SK-N-SH (cell line): ENCODE measurements at regions not wholly inside any gene's neighbourhood (a gene's known extent, or its start where the extent isn't known, plus 50 kb on each side); places are given as distances from the start of the nearest gene placed in this dataset.

Source experiments
- CTCF ChIA-PET: fragments of 300-600, 350-600 bp; formaldehyde crosslinking; extraction: SDS; loops from one replicate; lab custom pipeline; 2021; lab: Yijun Ruan, JAX
- POLR2A ChIA-PET: fragments of 350-600 bp; sonication (Branson Sonifier 250); formaldehyde crosslinking; extraction: SDS; loops from one replicate; lab custom pipeline; 2020; ENCODE audit warnings: antibody characterized with exemption, inconsistent platforms; lab: Yijun Ruan, JAX
- DNase-seq: peaks from one replicate; pipeline ENCODE4 v3.0.0; 2012
- H2AFZ ChIP-seq: fragments of 200-600 bp; sonication (generic); 2 replicates; pipeline ENCODE4 v1.8.1; 2016; ENCODE audit warnings: antibody characterized with exemption, mild to moderate bottlenecking, low read depth
- H3F3A ChIP-seq: fragments of 200-600 bp; sonication (generic); replicated peaks from 2 replicates; pipeline ENCODE3; 2016; ENCODE audit warnings: antibody characterized with exemption, mild to moderate bottlenecking; ENCODE audit not compliant: insufficient read depth
- H3K27ac ChIP-seq, 2 experiments: fragments of 200-500 bp in 1 of 2; fragments of 200-600 bp in 1 of 2; sonication (Bioruptor generic) in 1 of 2; sonication (generic), shearing (Covaris generic) in 1 of 2; 2 replicates each; pipeline versions ENCODE4 v1.5.1 to v1.6.1; 2014 to 2016; ENCODE audit warnings: low read depth in 2 of 2, inconsistent platforms in 1 of 2, low read length in 1 of 2, mild to moderate bottlenecking in 1 of 2, mixed read lengths in 1 of 2
- H3K27me3 ChIP-seq: fragments of 200-600 bp; sonication (generic), shearing (Covaris generic); 2 replicates; pipeline ENCODE4 v1.6.1; 2016; ENCODE audit warnings: mixed run types; ENCODE audit not compliant: insufficient read depth
- H3K36me3 ChIP-seq, 2 experiments: fragments of 200-500 bp in 1 of 2; fragments of 200-600 bp in 1 of 2; sonication (Bioruptor generic) in 1 of 2; sonication (generic) in 1 of 2; replicated peaks in 1 of 2; 2 replicates each; pipeline versions ENCODE3 to v1.5.1; 2014 to 2016; ENCODE audit warnings: low read length in 1 of 2, mild to moderate bottlenecking in 1 of 2; ENCODE audit not compliant: insufficient read depth in 2 of 2, control insufficient read depth in 1 of 2
- H3K4me1 ChIP-seq, 2 experiments: fragments of 200-500 bp in 1 of 2; fragments of 200-600 bp in 1 of 2; sonication (Bioruptor generic) in 1 of 2; sonication (generic), shearing (Covaris generic) in 1 of 2; 2 replicates each; pipeline versions ENCODE4 v1.5.1 to v1.6.1; 2014 to 2016; ENCODE audit warnings: low read depth in 1 of 2, low read length in 1 of 2, mixed run types in 1 of 2; ENCODE audit not compliant: insufficient read depth in 2 of 2, control insufficient read depth in 1 of 2
- H3K4me2 ChIP-seq: fragments of 200-600 bp; sonication (generic), shearing (Covaris generic); 2 replicates; pipeline ENCODE4 v1.6.1; 2017; ENCODE audit warnings: mixed run types
- H3K4me3 ChIP-seq, 2 experiments: fragments of 200-500 bp in 1 of 2; fragments of 200-600 bp in 1 of 2; sonication (Bioruptor generic) in 1 of 2; sonication (generic), shearing (Covaris generic) in 1 of 2; 2 replicates each; pipeline versions ENCODE4 v1.5.1 to v1.8.1; 2014 to 2016; ENCODE audit warnings: low read depth in 2 of 2, inconsistent platforms in 1 of 2, low read length in 1 of 2, mild to moderate bottlenecking in 1 of 2, mixed read lengths in 1 of 2, moderate library complexity in 1 of 2
- H3K79me2 ChIP-seq: fragments of 200-600 bp; sonication (generic); 2 replicates; pipeline ENCODE4 v1.8.1; 2017; ENCODE audit warnings: mild to moderate bottlenecking; ENCODE audit not compliant: insufficient read depth
- H3K9ac ChIP-seq: fragments of 200-600 bp; sonication (generic); 2 replicates; pipeline ENCODE4 v1.6.1; 2017; ENCODE audit warnings: mixed run types
- H3K9me2 ChIP-seq: fragments of 200-600 bp; sonication (generic); 2 replicates; pipeline ENCODE4 v1.6.1; 2017; ENCODE audit warnings: mixed run types
- H3K9me3 ChIP-seq: fragments of 200-600 bp; sonication (generic); 2 replicates; pipeline ENCODE4 v1.6.1; 2017; ENCODE audit warnings: mixed run types, mild to moderate bottlenecking, moderate library complexity
- H4K20me1 ChIP-seq: fragments of 200-600 bp; sonication (generic); 2 replicates; pipeline ENCODE4 v1.6.1; 2017; ENCODE audit warnings: mild to moderate bottlenecking, mixed run types; ENCODE audit not compliant: insufficient read depth
- CHD2 ChIP-seq: fragments of 150-350 bp; IDR thresholded peaks from 2 replicates; pipeline ENCODE4 v1.6.1; 2018; ENCODE audit warnings: low read length; ENCODE audit not compliant: partially characterized antibody
- ELF1 ChIP-seq: IDR thresholded peaks from 2 replicates; pipeline ENCODE4 v1.4.0; 2012
- EP300 ChIP-seq, 2 experiments: IDR thresholded peaks; 2 replicates each; pipeline versions ENCODE4 v1.4.0 to v1.6.1; 2012; ENCODE audit warnings: borderline replicate concordance in 1 of 2, low read depth in 1 of 2, low read length in 1 of 2
- FOXJ3 ChIP-seq: sonication (generic); formaldehyde crosslinking; IDR thresholded peaks from 2 replicates; pipeline ENCODE4 v1.5.1; 2020; ENCODE audit warnings: mild to moderate bottlenecking, missing genetic modification reagents
- MAX ChIP-seq: IDR thresholded peaks from 2 replicates; pipeline ENCODE4 v1.4.0; 2012; ENCODE audit warnings: low read depth
- POLR2AphosphoS5 ChIP-seq: IDR thresholded peaks from 2 replicates; pipeline ENCODE4 v1.6.1; 2012; ENCODE audit warnings: low read depth, low read length
- RCOR1 ChIP-seq: fragments of 150-350 bp; IDR thresholded peaks from 2 replicates; pipeline ENCODE4 v1.6.1; 2017; ENCODE audit warnings: antibody characterized with exemption, low read length
- RFX5 ChIP-seq: IDR thresholded peaks from 2 replicates; pipeline ENCODE4 v1.6.1; 2012; ENCODE audit warnings: mild to moderate bottlenecking, improper control_type of control experiment, low read length
- RXRA ChIP-seq: IDR thresholded peaks from 2 replicates; pipeline ENCODE4 v1.4.0; 2012; ENCODE audit warnings: low read depth, mild to moderate bottlenecking, borderline replicate concordance
- SIN3A ChIP-seq: IDR thresholded peaks from 2 replicates; pipeline ENCODE4 v1.6.1; 2012; ENCODE audit warnings: low read depth, mild to moderate bottlenecking, low read length, moderate library complexity, borderline replicate concordance
- TAF1 ChIP-seq: IDR thresholded peaks from 2 replicates; pipeline ENCODE4 v1.6.1; 2012; ENCODE audit warnings: low read depth, mild to moderate bottlenecking, low read length, moderate library complexity, borderline replicate concordance
- TCF12 ChIP-seq: IDR thresholded peaks from 2 replicates; pipeline ENCODE4 v1.4.0; 2012
- TEAD4 ChIP-seq: IDR thresholded peaks from 2 replicates; pipeline ENCODE4 v1.4.0; 2012; ENCODE audit warnings: mild to moderate bottlenecking, borderline replicate concordance; ENCODE audit not compliant: insufficient read depth
- USF1 ChIP-seq: IDR thresholded peaks from 2 replicates; pipeline ENCODE4 v1.4.0; 2012; ENCODE audit warnings: low read depth, borderline replicate concordance
- YY1 ChIP-seq: IDR thresholded peaks from 2 replicates; pipeline ENCODE4 v1.4.0; 2012; ENCODE audit warnings: low read depth, mild to moderate bottlenecking
- WGBS: methylation state at CpG from one replicate; pipeline ENCODE4 v1.1.6; 2017; ENCODE audit warnings: low lambda C conversion rate; 5-methylcytosine and 5-hydroxymethylcytosine counted together
- TF ChIP-seq, protein P1 (sequence below): IDR thresholded peaks from 2 replicates; pipeline ENCODE4; 2012

- Histone ChIP-seq H3F3A (no peaks in the 10 kb centered on the region), H3K79me2 (no peaks in the 10 kb centered on the region), H2AFZ (no peak overlapping the region), H3K4me1 (peaks cover 0 to 20% of the 10 kb centered on the region in 2 experiments; a peak in 2 of 4 replicates), H4K20me1 (no peaks in the 10 kb centered on the region), H3K27ac (peak overlapping the region in 1 of 2 experiments; percentile 94; a peak in 2 of 4 replicates), H3K4me2 (no peak overlapping the region), H3K9ac (no peak overlapping the region), H3K9me2 (no peaks in the 10 kb centered on the region), H3K9me3 (no peaks in the 10 kb centered on the region), H3K4me3 (no peak overlapping the region), H3K27me3 (no peaks in the 10 kb centered on the region), H3K36me3 (no peaks in the 10 kb centered on the region)
- ChIA-PET CTCF (no interaction called here), POLR2A (no interaction called here)
- 68% methylated on average over 3 of the region's 3 CpGs for WGBS
- TF ChIP-seq, protein P1, sequence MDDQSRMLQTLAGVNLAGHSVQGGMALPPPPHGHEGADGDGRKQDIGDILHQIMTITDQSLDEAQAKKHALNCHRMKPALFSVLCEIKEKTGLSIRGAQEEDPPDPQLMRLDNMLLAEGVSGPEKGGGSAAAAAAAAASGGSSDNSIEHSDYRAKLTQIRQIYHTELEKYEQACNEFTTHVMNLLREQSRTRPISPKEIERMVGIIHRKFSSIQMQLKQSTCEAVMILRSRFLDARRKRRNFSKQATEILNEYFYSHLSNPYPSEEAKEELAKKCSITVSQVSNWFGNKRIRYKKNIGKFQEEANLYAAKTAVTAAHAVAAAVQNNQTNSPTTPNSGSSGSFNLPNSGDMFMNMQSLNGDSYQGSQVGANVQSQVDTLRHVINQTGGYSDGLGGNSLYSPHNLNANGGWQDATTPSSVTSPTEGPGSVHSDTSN = peak; percentile 42; the same call in 1 of the 2 replicates
- TF ChIP-seq MAX (no peak), TEAD4 (no peak), RXRA (no peak), TAF1 (no peak), RFX5 (no peak), CHD2 (no peak), RCOR1 (no peak), FOXJ3 (CRISPR knock-in tag) (0 out of 2 replicates have a peak, but pooled peaks have one; percentile 52), YY1 (no peak), TCF12 (peak; percentile 67), EP300 (IDR thresholded peaks at IDR 0.05; ENCODE audit: borderline replicate concordance in 1 of 2, low read depth in 1 of 2, low read length in 1 of 2) (peak in 1 of 2 experiments; percentile 9; a peak in 1 of 4 replicates), POLR2AphosphoS5 (no peak), USF1 (no peak), SIN3A (no peak), ELF1 (no peak)
- DNase-seq = peak; percentile 44
These were observed 516.9 kb upstream of the TBL1XR1 start for GRCh38 chr3:177713928-177714900.
